HepG2 (cell line): ENCODE measurements at regions not wholly inside any gene's neighbourhood (a gene's known extent, or its start where the extent isn't known, plus 50 kb on each side); places are given as distances from the start of the nearest gene placed in this dataset.

Experiments
- ATAC-seq: fragments of 200-7000 bp; cut with Tn5 transposase; 3 replicates; pipeline ENCODE4 v1.9.1; 2020; ENCODE audit warnings: mild to moderate bottlenecking, moderate library complexity
- BruUV-seq: library from RNA; stranded (reverse); fragments of 400-500 nt; replicated peaks from 2 replicates; lab custom pipeline; 2021; lab: Mats Ljungman, UMichigan
- CTCF ChIA-PET: fragments of 300-600 bp; formaldehyde crosslinking; extraction: SDS; loops from one replicate; lab custom pipeline; 2021; ENCODE audit warnings: low total read pairs, inconsistent platforms, low intra/inter-chr PET ratio; lab: Yijun Ruan, JAX
- POLR2A ChIA-PET: fragments of 350-600 bp; sonication (Branson Sonifier 250); formaldehyde crosslinking; loops from one replicate; lab custom pipeline; 2020; ENCODE audit warnings: antibody characterized with exemption, inconsistent platforms; lab: Yijun Ruan, JAX
- DNase-seq: peaks from one replicate; pipeline ENCODE4 v3.0.0-alpha.2; 2015; ENCODE audit warnings: low spot score
- FAIRE-seq: peaks from 3 replicates; lab custom pipeline; 2011; peaks lifted over from hg19 to GRCh38; lab: Jason Lieb, UNC
- H2AFZ ChIP-seq: one replicate; pipeline ENCODE4 v1.6.1; 2011; ENCODE audit warnings: low read length, inconsistent platforms
- H3K27ac ChIP-seq: fragments of 300-600 bp; 3 replicates; pipeline ENCODE4 v1.8.0; 2011; ENCODE audit warnings: mixed run types, mild to moderate bottlenecking, mixed read lengths, low read length, inconsistent platforms; ENCODE audit not compliant: insufficient read depth; ENCODE audit errors: extremely low read length
- H3K27me3 ChIP-seq, 2 experiments: fragments of 200-600 bp in 1 of 2; 2 replicates in 1 of 2; 3 replicates in 1 of 2; pipeline versions ENCODE4 v1.6.0 to v1.8.0; 2011; ENCODE audit warnings: low read length in 2 of 2, mild to moderate bottlenecking in 2 of 2, moderate library complexity in 2 of 2, inconsistent platforms in 1 of 2; ENCODE audit not compliant: insufficient read depth in 2 of 2, control insufficient read depth in 1 of 2
- H3K36me3 ChIP-seq, 2 experiments: fragments of 200-600 bp in 1 of 2; replicated peaks in 1 of 2; 2 replicates in 1 of 2; 3 replicates in 1 of 2; pipeline versions ENCODE4 v1.5.1 to v1.8.0; 2011; ENCODE audit warnings: low read length in 2 of 2, inconsistent platforms in 1 of 2; ENCODE audit not compliant: insufficient read depth in 2 of 2, control insufficient read depth in 1 of 2
- H3K4me1 ChIP-seq: 2 replicates; pipeline ENCODE4 v1.5.1; 2012; ENCODE audit warnings: low read length, inconsistent platforms; ENCODE audit not compliant: insufficient read depth
- H3K4me2 ChIP-seq: 2 replicates; pipeline ENCODE4 v1.6.0; 2011; ENCODE audit warnings: low read depth, low read length, inconsistent platforms
- H3K4me3 ChIP-seq, 3 experiments: fragments of 200-600 bp in 1 of 3; sonication (generic), shearing (Covaris generic) in 1 of 3; replicated peaks in 1 of 3; 2 replicates each; pipeline ENCODE4 v1.5.1; 2011 to 2016; ENCODE audit warnings: low read length in 3 of 3, inconsistent platforms in 2 of 3, low read depth in 2 of 3, mild to moderate bottlenecking in 2 of 3, control low read depth in 1 of 3, mixed read lengths in 1 of 3; ENCODE audit not compliant: insufficient read depth in 1 of 3
- H3K79me2 ChIP-seq: one replicate; pipeline ENCODE4 v1.6.1; 2011; ENCODE audit warnings: low read length, inconsistent platforms; ENCODE audit not compliant: insufficient read depth
- H3K9ac ChIP-seq: 2 replicates; pipeline ENCODE4 v1.6.0; 2011; ENCODE audit warnings: mild to moderate bottlenecking, low read depth, low read length, inconsistent platforms; ENCODE audit not compliant: insufficient read depth
- H3K9me3 ChIP-seq: 2 replicates; pipeline ENCODE4 v1.5.1; 2012; ENCODE audit warnings: mild to moderate bottlenecking, low read length
- H4K20me1 ChIP-seq: 2 replicates; pipeline ENCODE4 v1.6.0; 2011; ENCODE audit warnings: inconsistent platforms, mild to moderate bottlenecking, low read length, moderate library complexity; ENCODE audit not compliant: insufficient read depth
- ARNT ChIP-seq: fragments of 450-650 bp; IDR thresholded peaks from 2 replicates; pipeline ENCODE4 v1.6.1; 2017
- CBX5 ChIP-seq: sonication (generic); formaldehyde crosslinking; IDR thresholded peaks from 2 replicates; pipeline ENCODE4 v1.4.0; 2020; ENCODE audit warnings: missing genetic modification reagents, borderline replicate concordance
- HES4 ChIP-seq: sonication (generic); formaldehyde crosslinking; IDR thresholded peaks from 2 replicates; pipeline ENCODE4 v1.9.0; 2021; ENCODE audit warnings: mild to moderate bottlenecking, missing genetic modification reagents, borderline replicate concordance
- MTA1 ChIP-seq: sonication (generic); formaldehyde crosslinking; IDR thresholded peaks from 2 replicates; pipeline ENCODE4 v1.4.0; 2020; ENCODE audit warnings: missing genetic modification reagents, mild to moderate bottlenecking, borderline replicate concordance
- NCOR1 ChIP-seq: fragments of 200-600 bp; sonication (generic); IDR thresholded peaks from 2 replicates; pipeline ENCODE4 v1.7.0; 2017; ENCODE audit warnings: antibody characterized with exemption, low read length, borderline replicate concordance
- NFE2 ChIP-seq: sonication (generic); formaldehyde crosslinking; IDR thresholded peaks from 2 replicates; pipeline ENCODE4 v1.4.0; 2020; ENCODE audit warnings: missing genetic modification reagents
- SNAPC2 ChIP-seq: sonication (generic); formaldehyde crosslinking; IDR thresholded peaks from 2 replicates; pipeline ENCODE4 v1.8.1; 2022; ENCODE audit warnings: mild to moderate bottlenecking, missing genetic modification reagents
- TAF1 ChIP-seq: sonication (generic); formaldehyde crosslinking; IDR thresholded peaks from 2 replicates; pipeline ENCODE4 v1.4.0; 2020; ENCODE audit warnings: missing genetic modification reagents
- ZKSCAN8 ChIP-seq: IDR thresholded peaks from 2 replicates; pipeline ENCODE4 v1.6.1; 2016; ENCODE audit warnings: borderline replicate concordance, missing genetic modification reagents, missing compliant biosample characterization
- ZNF292 ChIP-seq: sonication (generic); formaldehyde crosslinking; IDR thresholded peaks from 2 replicates; pipeline ENCODE4 v1.8.1; 2022; ENCODE audit warnings: mild to moderate bottlenecking, low read depth, missing genetic modification reagents, borderline replicate concordance
- WGBS: methylation state at CpG from one replicate; pipeline ENCODE4 v1.1.6; 2017; ENCODE audit warnings: low lambda C conversion rate; 5-methylcytosine and 5-hydroxymethylcytosine counted together
- in situ Hi-C: cut with HindIII; loops from 2 replicates; pipeline ENCODE4 v1.10.0; 2017; ENCODE audit warnings: low pct_unique_long_range_greater_than_20kb; ENCODE audit not compliant: extremely low pct_ligation_motif_present
- intact Hi-C: fragments of 100-400 bp; cut with micrococcal nuclease; formaldehyde crosslinking; loops from one replicate; pipeline ENCODE4 v1.10.0; 2022; ENCODE audit not compliant: unreplicated experiment
- TF ChIP-seq, protein P1 (sequence below): sonication (generic); formaldehyde crosslinking; IDR thresholded peaks from 2 replicates; pipeline ENCODE4 v1.5.1; 2020; ENCODE audit warnings: mild to moderate bottlenecking, moderate library complexity, missing genetic modification reagents

DNA sequence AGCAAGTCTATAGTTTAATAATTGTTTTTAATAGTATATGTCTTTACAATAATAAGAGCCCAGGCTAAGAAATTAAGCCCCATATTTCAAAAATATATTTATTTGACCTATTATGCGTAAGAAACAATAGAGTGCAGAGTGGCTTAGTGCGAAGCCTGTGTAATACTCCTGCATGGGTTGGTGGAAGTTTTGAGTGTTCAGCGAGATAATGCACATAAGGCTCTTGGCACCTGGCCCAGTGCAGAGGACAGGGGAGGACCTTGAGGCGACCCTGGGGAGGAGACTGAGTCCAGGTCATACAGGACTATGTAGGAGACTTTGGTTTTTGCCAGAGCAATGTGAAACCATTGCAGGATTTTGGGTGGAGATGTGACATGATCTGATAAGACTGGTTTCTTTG is 132.4 kb upstream of the ST6GAL2 start:
- Histone ChIP-seq H3K79me2 (no peaks in the 10 kb centered on the region), H4K20me1 (no peaks in the 10 kb centered on the region), H3K9me3 (no peaks in the 10 kb centered on the region), H3K27ac (no peak overlapping the region), H3K4me3 (no peak overlapping the region), H3K4me1 (no peaks in the 10 kb centered on the region), H3K9ac (no peak overlapping the region), H3K4me2 (no peak overlapping the region), H3K36me3 (no peaks in the 10 kb centered on the region), H3K27me3 (no peaks in the 10 kb centered on the region), H2AFZ (no peak overlapping the region)
- no peak for DNase-seq
- no peak for FAIRE-seq
- WGBS: 40% methylated on average over 4 of the region's 4 CpGs
- no peak for TF ChIP-seq TAF1
- TF ChIP-seq ARNT: no peak
- TF ChIP-seq, protein P1, sequence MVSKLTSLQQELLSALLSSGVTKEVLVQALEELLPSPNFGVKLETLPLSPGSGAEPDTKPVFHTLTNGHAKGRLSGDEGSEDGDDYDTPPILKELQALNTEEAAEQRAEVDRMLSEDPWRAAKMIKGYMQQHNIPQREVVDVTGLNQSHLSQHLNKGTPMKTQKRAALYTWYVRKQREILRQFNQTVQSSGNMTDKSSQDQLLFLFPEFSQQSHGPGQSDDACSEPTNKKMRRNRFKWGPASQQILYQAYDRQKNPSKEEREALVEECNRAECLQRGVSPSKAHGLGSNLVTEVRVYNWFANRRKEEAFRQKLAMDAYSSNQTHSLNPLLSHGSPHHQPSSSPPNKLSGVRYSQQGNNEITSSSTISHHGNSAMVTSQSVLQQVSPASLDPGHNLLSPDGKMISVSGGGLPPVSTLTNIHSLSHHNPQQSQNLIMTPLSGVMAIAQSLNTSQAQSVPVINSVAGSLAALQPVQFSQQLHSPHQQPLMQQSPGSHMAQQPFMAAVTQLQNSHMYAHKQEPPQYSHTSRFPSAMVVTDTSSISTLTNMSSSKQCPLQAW (CRISPR knock-in tag): no peak
- TF ChIP-seq HES4: no peak
- TF ChIP-seq ZKSCAN8: no peak
- TF ChIP-seq MTA1 (CRISPR knock-in tag): no peak
- no peak for TF ChIP-seq ZNF292 (CRISPR knock-in tag)
- TF ChIP-seq CBX5: no peak
- TF ChIP-seq NFE2 (CRISPR knock-in tag): no peak
- TF ChIP-seq NCOR1: no peak
- no peak for TF ChIP-seq SNAPC2 (CRISPR knock-in tag)
- BruUV-seq: no TSS peak
- intact Hi-C loops: no loop called here
- ChIA-PET POLR2A (no interaction called here), CTCF (no interaction called here)
- no peak for ATAC-seq
- in situ Hi-C loops: no loop called here
